ES-I3 (cell line): ENCODE measurements at regions not wholly inside any gene's neighbourhood (a gene's known extent, or its start where the extent isn't known, plus 50 kb on each side); places are given as distances from the start of the nearest gene placed in this dataset.
"Not testable (repeated sequence)": the region's sequence is repeated elsewhere in the genome, so short reads cannot be mapped to it uniquely, and the experiment has no call there.

Source experiments
- H3K36me3 ChIP-seq: 2 replicates; pipeline ENCODE4 v1.6.1; 2013; ENCODE audit warnings: mild to moderate bottlenecking, low read length, control low read depth, moderate library complexity; ENCODE audit not compliant: insufficient read depth
- H3K4me1 ChIP-seq: 2 replicates; pipeline ENCODE4 v1.6.1; 2013; ENCODE audit warnings: mild to moderate bottlenecking, control low read depth, low read length; ENCODE audit not compliant: insufficient read depth
- H3K9ac ChIP-seq: 2 replicates; pipeline ENCODE4 v1.6.1; 2013; ENCODE audit warnings: low read depth, mild to moderate bottlenecking, low read length, moderate library complexity
- H3K9me3 ChIP-seq: 2 replicates; pipeline ENCODE4 v1.6.1; 2013; ENCODE audit warnings: mild to moderate bottlenecking, low read length, moderate library complexity; ENCODE audit not compliant: control insufficient read depth, insufficient read depth

DNA sequence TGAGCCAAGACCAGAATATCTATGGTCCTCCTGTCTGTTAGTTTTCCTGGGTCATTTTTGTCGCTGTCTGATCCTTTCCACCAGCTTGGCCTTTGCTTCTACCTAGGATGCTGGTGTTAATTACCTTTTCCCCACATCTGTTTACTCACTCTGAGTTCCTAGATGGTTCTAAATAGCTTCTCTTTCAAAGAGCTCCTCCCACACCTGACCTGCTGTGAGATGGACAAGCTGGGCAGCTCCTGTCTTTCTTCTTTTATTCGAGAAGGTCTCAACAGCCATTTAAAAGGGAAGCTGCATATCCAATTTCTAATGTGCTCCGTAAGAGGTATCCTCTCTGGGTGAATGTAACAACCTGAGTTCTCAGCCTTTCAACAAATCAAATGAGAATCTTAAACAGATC is 156.2 kb downstream of the HRH4 start:
- no peaks in the 10 kb centered on the region for H3K4me1 ChIP-seq
- H3K9ac ChIP-seq = no peak overlapping the region
- H3K36me3 ChIP-seq = no peaks in the 10 kb centered on the region
- no peaks in the 10 kb centered on the region; the same call in 1 of the 2 replicates for H3K9me3 ChIP-seq

DNA sequence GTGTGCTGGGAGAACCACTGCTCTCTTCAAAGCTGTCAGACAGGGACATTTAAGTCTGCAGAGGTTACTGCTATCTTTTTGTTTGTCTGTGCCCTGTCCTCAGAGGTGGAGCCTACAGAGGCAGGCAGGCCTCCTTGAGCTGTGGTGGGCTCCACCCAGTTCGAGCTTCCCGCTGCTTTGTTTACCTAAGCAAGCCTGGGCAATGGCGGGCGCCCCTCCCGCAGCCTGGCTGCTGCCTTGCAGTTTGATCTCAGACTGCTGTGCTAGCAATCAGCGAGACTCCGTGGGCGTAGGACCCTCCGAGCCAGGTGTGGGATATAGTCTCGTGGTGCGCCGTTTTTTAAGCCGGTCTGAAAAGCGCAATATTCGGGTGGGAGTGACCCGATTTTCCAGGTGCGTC is 164.0 kb downstream of the HRH4 start:
- not testable (repeated sequence) for H3K9me3 ChIP-seq, H3K4me1 ChIP-seq, H3K9ac ChIP-seq, H3K36me3 ChIP-seq

DNA sequence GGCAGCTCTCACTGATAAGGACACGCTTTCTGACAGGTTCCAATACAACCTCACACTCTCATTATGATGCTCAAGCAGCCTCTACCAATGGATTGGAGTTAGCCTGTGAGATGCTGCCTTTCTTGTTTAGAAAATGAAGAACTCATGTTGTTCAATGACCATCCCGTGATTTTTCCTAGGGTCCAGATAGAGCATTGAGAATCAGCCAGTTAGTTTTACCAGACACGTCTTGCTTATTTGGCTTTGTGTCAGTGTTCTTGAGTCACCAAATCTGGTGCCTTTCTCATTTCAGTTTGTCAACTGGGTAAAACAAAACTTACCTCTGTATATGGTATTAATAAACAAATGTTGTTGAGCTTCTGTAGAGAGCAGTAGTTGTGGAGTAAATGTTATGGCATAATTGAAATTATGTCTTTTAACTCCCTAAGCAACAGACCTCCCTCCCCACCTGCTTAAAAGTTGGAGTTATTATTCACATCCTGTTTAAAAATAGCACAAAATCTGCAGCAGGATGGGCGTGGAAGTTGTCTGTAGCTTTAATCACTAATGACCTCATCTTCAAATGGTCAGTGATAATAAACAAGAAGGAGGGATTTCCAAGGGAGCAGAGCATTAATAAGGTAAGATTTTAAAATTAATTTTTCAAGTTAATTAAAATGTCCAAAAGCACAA is 167.3 kb downstream of the HRH4 start:
- Histone ChIP-seq H3K36me3 (no peaks in the 10 kb centered on the region), H3K9ac (no peak overlapping the region), H3K9me3 (no peaks in the 10 kb centered on the region), H3K4me1 (no peaks in the 10 kb centered on the region)

DNA sequence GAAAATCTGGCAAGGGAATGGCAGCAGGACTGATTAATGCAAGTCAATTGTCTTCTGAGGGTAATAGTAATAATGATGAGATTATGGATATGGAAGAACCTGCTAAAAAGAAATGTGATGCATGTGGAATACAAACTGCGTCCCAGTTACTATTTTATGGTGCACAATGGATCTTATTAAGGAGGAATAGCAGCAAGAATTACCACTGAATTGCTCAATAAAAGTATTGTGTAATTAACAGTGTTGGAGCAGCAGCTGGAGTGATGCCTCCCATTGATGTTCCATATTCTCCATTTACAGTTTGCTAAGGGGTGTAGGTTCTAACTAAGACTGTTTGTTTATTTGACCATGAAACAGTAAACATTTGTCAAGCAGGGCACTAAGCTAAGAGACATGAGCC is 167.9 kb downstream of the HRH4 start:
- no peak overlapping the region for H3K9ac ChIP-seq
- H3K36me3 ChIP-seq = no peaks in the 10 kb centered on the region
- H3K4me1 ChIP-seq = no peaks in the 10 kb centered on the region
- H3K9me3 ChIP-seq = no peaks in the 10 kb centered on the region

DNA sequence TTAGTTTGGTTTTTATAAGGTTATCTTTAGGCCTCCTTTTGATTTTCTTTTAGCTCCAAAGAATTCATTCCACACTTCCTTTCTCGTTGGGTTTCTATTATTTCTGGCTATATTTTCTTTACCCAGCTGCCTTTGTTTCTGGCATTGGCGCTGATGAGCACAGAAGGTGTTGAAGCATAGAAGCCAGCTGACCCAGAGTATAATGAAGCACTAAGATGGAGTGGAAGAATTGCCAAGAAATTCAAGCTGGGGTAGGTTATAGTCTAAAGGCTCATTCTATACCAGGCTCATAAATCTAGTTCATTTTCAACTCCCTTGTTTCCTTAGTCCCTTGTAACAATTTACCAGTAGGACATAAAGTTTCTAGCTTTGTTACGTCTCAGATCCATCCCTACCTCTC is 169.5 kb downstream of the HRH4 start:
- no peaks in the 10 kb centered on the region for H3K4me1 ChIP-seq
- H3K9me3 ChIP-seq = no peaks in the 10 kb centered on the region
- no peaks in the 10 kb centered on the region for H3K36me3 ChIP-seq
- no peak overlapping the region for H3K9ac ChIP-seq

DNA sequence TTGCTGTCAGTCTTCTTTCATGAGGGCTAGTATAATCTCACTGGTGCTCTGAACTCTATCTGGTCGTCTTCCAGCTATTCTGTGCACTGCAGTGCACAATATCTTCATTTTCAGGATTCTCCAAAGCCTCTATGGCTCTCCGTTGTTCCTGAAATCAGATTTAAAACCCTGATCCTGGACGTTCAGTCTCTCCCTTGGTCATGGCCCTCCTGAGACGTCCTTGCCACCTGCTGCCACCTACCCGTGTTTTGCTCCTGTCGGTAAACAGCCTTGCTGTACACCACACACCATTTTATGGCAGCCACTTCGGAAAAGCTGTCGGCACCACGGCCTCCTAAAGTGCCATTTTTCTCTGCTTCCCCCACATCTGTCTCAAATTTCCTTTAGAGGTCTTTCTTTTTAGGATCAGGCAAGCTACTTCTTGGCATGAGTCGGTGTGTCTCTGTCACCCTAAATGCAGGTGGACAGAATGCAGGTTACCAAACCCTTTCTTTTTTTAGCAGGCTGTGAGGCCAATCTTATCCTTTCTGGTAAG is 170.0 kb downstream of the HRH4 start:
- Histone ChIP-seq H3K36me3 (no peaks in the 10 kb centered on the region), H3K4me1 (no peaks in the 10 kb centered on the region), H3K9ac (no peak overlapping the region), H3K9me3 (no peaks in the 10 kb centered on the region)

DNA sequence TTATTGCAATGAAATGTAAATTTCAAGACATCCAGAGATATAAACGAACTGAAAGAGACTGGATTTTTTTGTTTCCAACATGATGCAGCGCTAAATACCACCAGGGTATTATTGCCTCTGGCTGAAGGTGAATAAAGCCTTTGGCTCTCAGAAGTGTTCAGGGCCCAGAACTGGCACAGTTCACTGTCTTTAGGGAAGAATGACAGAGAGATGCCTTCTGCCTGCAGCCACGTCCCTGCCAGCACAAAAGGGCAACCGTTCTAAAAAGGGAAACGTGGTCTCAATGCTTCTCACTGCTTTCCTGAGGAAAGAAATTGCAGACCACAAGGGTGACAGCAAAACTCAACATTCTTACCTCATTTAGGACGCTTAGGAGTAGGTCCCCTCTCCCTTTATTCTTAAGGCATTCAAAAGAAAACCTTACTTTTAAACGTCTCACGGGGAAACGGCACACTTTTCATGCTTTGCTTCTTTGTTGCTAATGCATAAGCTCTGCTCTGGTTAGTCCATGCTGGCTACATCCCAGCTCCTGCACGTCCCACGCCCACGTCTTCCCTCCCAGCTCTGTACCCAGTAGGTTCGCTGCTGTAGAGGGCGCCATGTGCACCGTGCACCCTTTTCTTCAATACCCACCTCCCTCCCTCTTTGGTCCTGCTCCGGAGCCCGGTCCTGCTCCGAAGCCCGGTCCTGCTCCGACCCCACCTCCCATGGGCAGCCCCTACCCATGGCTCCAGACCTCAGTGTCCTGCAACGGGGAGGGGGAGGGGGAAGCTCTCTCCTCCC is 171.0 kb downstream of the HRH4 start:
- Histone ChIP-seq H3K9ac (peak overlapping the region; percentile 41; the same call in 1 of the 2 replicates), H3K36me3 (no peaks in the 10 kb centered on the region), H3K4me1 (no peaks in the 10 kb centered on the region), H3K9me3 (no peaks in the 10 kb centered on the region)

DNA sequence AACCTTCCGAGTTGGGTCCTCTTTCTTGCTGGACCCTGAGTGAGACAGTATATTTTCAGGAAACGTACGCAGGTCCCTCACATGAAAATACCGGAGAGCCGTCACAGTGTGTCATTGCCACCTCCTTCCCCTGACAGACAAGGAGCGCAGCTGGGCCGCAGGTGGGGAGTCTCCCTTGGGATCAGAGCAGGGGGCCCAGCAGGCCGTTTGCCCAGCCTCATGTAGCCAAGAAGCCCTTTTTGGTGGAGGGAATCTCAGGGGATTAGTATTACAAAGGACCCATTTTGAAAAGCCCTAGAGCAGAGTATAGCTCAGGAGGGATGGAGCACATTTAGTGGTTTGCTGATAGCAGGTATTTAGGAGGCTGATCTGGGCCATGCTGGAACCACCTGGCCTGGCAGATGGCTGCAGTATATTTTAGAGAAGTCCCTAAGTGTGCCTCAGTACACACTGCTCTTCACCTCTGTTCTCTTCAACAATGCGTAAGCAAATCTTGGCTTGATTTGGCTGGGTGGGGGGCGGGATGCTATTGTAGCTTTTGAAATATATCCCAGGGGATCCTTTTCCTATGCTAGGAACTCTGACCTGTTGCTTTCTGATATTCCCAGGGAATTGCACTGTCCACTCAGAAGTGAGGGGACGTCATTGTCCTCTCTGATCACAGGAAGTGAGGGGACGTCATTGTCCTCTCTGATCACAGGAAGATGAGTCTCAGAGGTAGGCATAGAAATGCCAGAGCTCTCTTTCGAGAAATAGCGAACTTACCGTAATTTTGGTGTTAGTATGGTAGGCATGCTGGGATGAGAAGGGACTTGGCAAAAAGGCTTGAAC is 171.9 kb downstream of the HRH4 start:
- no peaks in the 10 kb centered on the region for H3K4me1 ChIP-seq
- H3K9me3 ChIP-seq = no peaks in the 10 kb centered on the region
- H3K36me3 ChIP-seq = no peaks in the 10 kb centered on the region
- H3K9ac ChIP-seq = peak overlapping the region; percentile 41; the same call in 1 of the 2 replicates

DNA sequence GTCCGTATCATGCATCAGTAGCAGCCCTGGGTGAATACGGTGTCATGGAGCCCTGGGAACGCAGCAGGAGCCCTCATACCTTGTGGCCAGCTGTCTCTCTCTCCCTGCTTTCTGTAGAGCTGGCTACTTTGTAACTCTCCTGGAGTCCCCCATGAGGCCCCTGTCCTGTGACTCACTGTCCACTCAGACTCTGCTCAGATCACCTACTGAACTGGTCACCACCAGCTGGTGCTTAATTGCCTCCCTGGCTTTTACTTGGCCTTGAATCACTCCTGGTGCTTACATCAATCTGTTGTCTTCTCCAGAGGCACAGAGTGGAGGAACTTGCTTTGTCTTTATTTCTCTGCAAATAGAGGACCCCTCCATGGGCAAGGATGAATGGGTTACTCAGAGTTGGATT is 172.7 kb downstream of the HRH4 start:
- Histone ChIP-seq H3K36me3 (no peaks in the 10 kb centered on the region), H3K9ac (no peak overlapping the region), H3K9me3 (no peaks in the 10 kb centered on the region), H3K4me1 (no peaks in the 10 kb centered on the region)

DNA sequence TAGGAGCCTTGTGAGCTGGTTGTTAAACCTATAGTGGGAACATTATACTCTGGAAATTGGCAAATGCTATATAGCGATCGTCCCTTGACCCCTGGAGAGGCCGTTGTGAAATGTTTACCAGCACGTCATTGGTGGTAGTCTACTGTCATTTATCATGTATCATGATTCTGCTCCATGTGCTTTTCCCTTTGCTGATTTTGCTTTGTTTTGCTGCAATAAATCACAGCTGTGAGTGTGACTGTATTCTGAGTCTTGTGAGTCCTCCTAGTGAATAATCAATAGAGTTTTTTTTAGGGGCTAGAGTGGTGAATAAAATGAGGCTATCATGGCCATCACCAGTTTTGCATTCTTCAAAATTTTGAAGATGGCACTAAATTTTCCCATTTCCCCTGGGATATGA is 189.1 kb downstream of the HRH4 start:
- no peaks in the 10 kb centered on the region for H3K4me1 ChIP-seq
- no peaks in the 10 kb centered on the region for H3K9me3 ChIP-seq
- no peaks in the 10 kb centered on the region for H3K36me3 ChIP-seq
- H3K9ac ChIP-seq = no peak overlapping the region

DNA sequence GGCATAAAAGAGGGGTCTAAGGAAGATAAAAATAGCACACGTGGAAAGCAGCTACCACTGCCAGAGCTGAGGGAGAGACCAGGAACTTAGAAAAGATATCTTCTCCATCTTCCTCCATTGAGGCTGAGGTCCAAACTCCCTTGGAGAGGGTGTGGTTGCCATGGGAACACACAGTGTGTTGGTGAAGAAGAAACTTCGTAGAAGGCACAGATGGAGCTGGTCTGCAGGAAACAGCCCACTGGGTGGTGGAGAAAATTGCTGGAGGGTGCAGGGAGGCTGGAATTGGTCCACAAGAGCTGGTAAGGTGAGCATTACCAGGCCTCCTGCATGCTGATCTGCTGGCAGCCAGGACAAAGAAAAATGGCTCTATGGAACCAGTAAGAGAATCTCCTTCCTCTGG is 191.0 kb downstream of the HRH4 start:
- Histone ChIP-seq H3K4me1 (no peaks in the 10 kb centered on the region), H3K9ac (no peak overlapping the region), H3K9me3 (no peaks in the 10 kb centered on the region), H3K36me3 (no peaks in the 10 kb centered on the region)

DNA sequence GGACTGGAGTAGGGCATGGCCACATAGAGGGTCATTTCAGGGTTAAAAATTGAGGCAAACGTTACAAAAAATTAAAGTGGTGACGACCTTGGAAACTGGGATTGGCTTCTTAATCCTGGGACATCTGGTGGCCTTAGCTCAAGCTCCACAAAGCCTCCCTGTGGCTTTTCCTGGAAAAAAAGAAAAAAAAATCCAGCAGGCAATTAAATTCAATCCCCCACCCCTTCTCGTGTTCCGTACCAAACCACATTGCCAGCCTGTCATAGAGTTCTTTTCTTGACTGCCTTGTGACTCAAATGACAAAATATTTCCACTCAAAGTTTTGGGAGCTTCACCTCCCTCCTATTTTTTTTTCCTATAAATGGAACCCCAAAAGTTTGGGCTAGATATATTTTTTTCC is 195.6 kb downstream of the HRH4 start:
- no peaks in the 10 kb centered on the region for H3K9me3 ChIP-seq
- no peak overlapping the region for H3K9ac ChIP-seq
- H3K36me3 ChIP-seq = no peaks in the 10 kb centered on the region
- H3K4me1 ChIP-seq = no peaks in the 10 kb centered on the region

DNA sequence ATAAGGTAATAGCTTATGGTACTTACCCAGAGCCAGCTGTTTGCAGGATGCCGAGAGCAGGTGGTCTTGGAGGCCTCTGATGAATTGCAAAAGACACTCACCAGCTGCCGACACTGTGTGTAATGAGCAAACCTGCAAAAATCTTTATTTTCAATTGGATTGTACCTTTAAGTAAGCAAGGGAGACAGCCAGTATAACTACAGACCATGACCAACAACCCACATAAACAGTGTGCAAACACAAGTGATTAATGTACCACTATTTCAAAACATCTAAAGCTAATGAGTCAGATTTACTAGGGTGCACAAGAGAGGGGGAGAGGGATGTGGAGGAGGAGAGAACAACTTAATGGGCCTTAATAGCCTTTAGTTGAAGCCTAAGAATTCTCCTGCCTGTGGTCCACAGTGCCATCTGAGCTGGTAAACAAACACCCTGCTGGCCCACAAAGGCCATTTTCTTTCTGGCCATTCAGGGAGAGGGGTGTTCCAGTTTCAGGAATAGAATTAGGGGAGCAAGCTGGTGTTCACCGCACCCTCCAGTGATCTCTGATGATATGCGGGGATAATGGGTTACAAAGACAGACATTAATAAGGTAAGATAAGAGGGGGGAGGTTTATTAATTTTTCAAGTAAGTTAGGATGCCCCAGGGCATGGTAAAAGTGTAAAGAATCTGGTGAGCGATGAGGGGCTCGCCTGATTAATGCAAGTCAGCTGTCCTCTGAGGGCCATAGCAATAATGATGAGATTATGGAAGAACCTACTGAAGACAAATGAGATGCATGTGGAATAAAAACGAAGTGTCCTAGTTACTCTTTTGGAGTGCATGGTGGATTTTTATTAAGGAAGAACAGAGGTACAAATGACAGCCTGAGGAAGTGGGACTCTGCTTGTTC is 196.4 kb downstream of the HRH4 start:
- Histone ChIP-seq H3K36me3 (no peaks in the 10 kb centered on the region), H3K4me1 (no peaks in the 10 kb centered on the region), H3K9ac (no peak overlapping the region), H3K9me3 (no peaks in the 10 kb centered on the region)

DNA sequence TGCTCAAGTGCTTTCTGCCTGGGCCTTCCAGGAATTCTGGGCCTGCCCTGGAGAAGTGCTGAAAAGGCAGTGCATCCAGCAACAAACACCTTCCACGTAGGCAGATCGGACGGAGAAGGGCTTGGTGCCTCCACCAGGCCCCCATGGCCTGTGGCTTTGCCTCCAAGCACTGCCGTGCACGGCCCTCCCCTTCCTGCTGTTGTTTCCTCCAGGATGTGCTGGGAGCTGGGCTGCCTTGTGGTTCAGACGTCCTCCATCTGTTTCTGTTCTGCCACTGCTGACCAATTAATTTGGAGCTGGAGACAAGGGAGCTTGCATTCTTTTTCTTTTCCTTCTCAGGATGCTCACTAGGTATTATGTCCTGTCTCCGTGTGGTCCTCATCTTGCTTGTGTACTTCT is 197.0 kb downstream of the HRH4 start:
- Histone ChIP-seq H3K9me3 (no peaks in the 10 kb centered on the region), H3K36me3 (no peaks in the 10 kb centered on the region)

More for the DNA sequence above, 197.0 kb downstream of the HRH4 start:
- Histone ChIP-seq H3K9ac (no peak overlapping the region), H3K4me1 (no peaks in the 10 kb centered on the region)
